HCEC 1CT (cell line): ENCODE measurements at regions not wholly inside any gene's neighbourhood (a gene's known extent, or its start where the extent isn't known, plus 50 kb on each side); places are given as distances from the start of the nearest gene placed in this dataset.

ENCODE experiments used
- DNase-seq: peaks from one replicate; pipeline ENCODE4 v3.0.0-alpha.2; 2017

GRCh38 chr18:45549290-45549689 is 66.0 kb upstream of the SLC14A2 start:
- no peak for DNase-seq

GRCh38 chr18:45551142-45551815 is 64.0 kb upstream of the SLC14A2 start:
- DNase-seq: no peak

GRCh38 chr18:45553723-45554388 is 61.4 kb upstream of the SLC14A2 start:
- no peak for DNase-seq

GRCh38 chr18:45554389-45554737 is 60.9 kb upstream of the SLC14A2 start:
- DNase-seq: no peak

- no peak for DNase-seq
Measured at GRCh38 chr18:45556222-45556621, 59.1 kb upstream of the SLC14A2 start.

GRCh38 chr18:45557287-45557686 is 58.0 kb upstream of the SLC14A2 start:
- DNase-seq: no peak

GRCh38 chr18:45557779-45558178 is 57.5 kb upstream of the SLC14A2 start:
- no peak for DNase-seq

- DNase-seq: no peak
Measured at GRCh38 chr18:45559258-45559657, 56.0 kb upstream of the SLC14A2 start.

- DNase-seq: no peak
Measured at GRCh38 chr18:45560870-45561269, 54.4 kb upstream of the SLC14A2 start.

GRCh38 chr18:45562567-45563479 is 52.5 kb upstream of the SLC14A2 start:
- DNase-seq: no peak

GRCh38 chr18:45565280-45565970 is 49.9 kb upstream of the SLC14A2 start:
- no peak for DNase-seq
